DOHH2 (cell line): ENCODE measurements at regions not wholly inside any gene's neighbourhood (a gene's known extent, or its start where the extent isn't known, plus 50 kb on each side); places are given as distances from the start of the nearest gene placed in this dataset.

Source experiments
- H3F3A ChIP-seq: fragments of 200-600 bp; sonication (generic), shearing (Covaris generic); 2 replicates; pipeline ENCODE4 v1.6.0; 2016; ENCODE audit warnings: antibody characterized with exemption, mild to moderate bottlenecking; ENCODE audit not compliant: control insufficient read depth, insufficient read depth
- H3K27ac ChIP-seq: fragments of 200-600 bp; sonication (generic); 2 replicates; pipeline ENCODE4 v1.5.1; 2014; ENCODE audit warnings: low read depth, mild to moderate bottlenecking, low read length, moderate library complexity
- H3K27me3 ChIP-seq: fragments of 200-600 bp; sonication (generic); 2 replicates; pipeline ENCODE4 v1.6.1; 2014; ENCODE audit warnings: mild to moderate bottlenecking, low read length, mixed read lengths; ENCODE audit not compliant: control insufficient read depth
- H3K36me3 ChIP-seq: fragments of 200-600 bp; sonication (generic); 2 replicates; pipeline ENCODE4 v1.6.1; 2014; ENCODE audit warnings: mild to moderate bottlenecking, low read length, moderate library complexity, mixed read lengths; ENCODE audit not compliant: control insufficient read depth
- H3K4me1 ChIP-seq: fragments of 200-600 bp; sonication (generic); 2 replicates; pipeline ENCODE4 v1.6.1; 2014; ENCODE audit warnings: mild to moderate bottlenecking, low read length, mixed read lengths; ENCODE audit not compliant: control insufficient read depth
- H3K4me2 ChIP-seq: fragments of 200-600 bp; sonication (generic); 2 replicates; pipeline ENCODE4 v1.6.0; 2014; ENCODE audit warnings: mild to moderate bottlenecking, low read length, moderate library complexity
- H3K4me3 ChIP-seq: fragments of 200-600 bp; sonication (generic); 2 replicates; pipeline ENCODE4 v1.5.1; 2014; ENCODE audit warnings: mild to moderate bottlenecking, low read length, mixed read lengths
- H3K79me2 ChIP-seq: fragments of 200-600 bp; sonication (generic); 2 replicates; pipeline ENCODE4 v1.6.1; 2014; ENCODE audit warnings: mild to moderate bottlenecking, low read length, mixed read lengths; ENCODE audit not compliant: control insufficient read depth
- H3K9me2 ChIP-seq: fragments of 200-600 bp; sonication (generic); replicated peaks from 2 replicates; pipeline ENCODE4 v1.6.1; 2014; ENCODE audit warnings: mild to moderate bottlenecking, low read length, mixed read lengths; ENCODE audit not compliant: control insufficient read depth
- H3K9me3 ChIP-seq: fragments of 200-600 bp; sonication (generic); 2 replicates; pipeline ENCODE4 v1.6.1; 2014; ENCODE audit warnings: antibody characterized with exemption, low read length, mixed read lengths; ENCODE audit not compliant: control insufficient read depth, insufficient read depth
- H4K20me1 ChIP-seq: fragments of 200-600 bp; sonication (generic); 2 replicates; pipeline ENCODE4 v1.6.0; 2014; ENCODE audit warnings: low read depth, mild to moderate bottlenecking, antibody characterized with exemption, low read length, moderate library complexity; ENCODE audit not compliant: control insufficient read depth, insufficient read depth
- CTCF ChIP-seq: fragments of 200-600 bp; sonication (generic); IDR thresholded peaks from one replicate; pipeline ENCODE4 v1.5.1; 2014; ENCODE audit warnings: antibody characterized with exemption, mild to moderate bottlenecking, low read depth, low read length; ENCODE audit not compliant: poor library complexity, severe bottlenecking
- EZH2phosphoT487 ChIP-seq: fragments of 200-600 bp; sonication (generic); IDR thresholded peaks from 2 replicates; pipeline ENCODE4 v1.6.1; 2017; ENCODE audit warnings: borderline replicate concordance, mild to moderate bottlenecking, antibody characterized with exemption, low read length, moderate library complexity, mixed read lengths

DNA sequence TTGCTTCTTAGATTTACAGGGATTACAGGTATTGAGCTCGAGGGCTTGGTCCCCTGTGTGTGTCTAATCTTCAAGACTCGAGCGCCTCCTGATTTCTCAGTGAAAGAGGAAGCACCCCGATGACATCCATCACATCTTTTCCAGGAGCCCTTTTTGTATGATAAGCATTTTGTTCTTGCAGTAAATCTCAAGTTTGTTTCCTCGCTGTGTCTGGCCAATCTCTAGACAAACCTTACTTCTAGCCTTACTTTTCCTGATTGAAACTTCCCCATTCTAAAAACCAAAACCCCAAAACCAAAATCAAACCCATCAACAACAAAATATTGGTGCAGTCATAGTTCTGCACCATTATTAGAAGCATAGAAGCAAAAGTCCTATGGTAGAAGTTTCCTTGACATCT, 286.0 kb downstream of the NFKBIZ start:
- H3K4me3 ChIP-seq: no peak overlapping the region
- no peaks in the 10 kb centered on the region for H3K9me3 ChIP-seq
- no peaks in the 10 kb centered on the region for H3K27me3 ChIP-seq
- no peaks in the 10 kb centered on the region for H3K9me2 ChIP-seq
- no peaks in the 10 kb centered on the region for H3K36me3 ChIP-seq
- no peaks in the 10 kb centered on the region for H4K20me1 ChIP-seq
- peaks cover 8% of the 10 kb centered on the region for H3K4me1 ChIP-seq
- TF ChIP-seq CTCF (no peak), EZH2phosphoT487 (no peak)
- H3F3A ChIP-seq: no peaks in the 10 kb centered on the region
- H3K4me2 ChIP-seq: no peak overlapping the region
- no peaks in the 10 kb centered on the region for H3K79me2 ChIP-seq
- no peak overlapping the region for H3K27ac ChIP-seq

DNA sequence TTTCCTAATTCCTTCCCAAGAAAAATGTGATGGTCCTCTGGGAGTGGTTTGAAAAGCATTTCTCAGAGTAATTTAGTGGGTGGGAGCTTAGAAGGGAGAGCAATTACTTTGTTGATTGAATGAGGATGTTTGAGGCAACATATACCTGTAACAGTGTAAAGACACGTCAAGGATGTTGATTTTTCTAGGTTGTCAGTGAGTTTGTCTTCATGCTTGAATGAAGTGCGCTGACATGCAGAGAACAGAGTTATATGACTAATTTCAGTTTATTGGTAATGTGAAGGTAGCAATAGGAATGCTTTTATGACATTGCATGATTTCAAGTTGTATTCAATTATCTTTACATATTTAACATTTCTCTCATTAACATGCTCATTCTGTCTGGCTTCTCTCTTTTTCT, 286.9 kb downstream of the NFKBIZ start:
- H3K9me3 ChIP-seq: no peaks in the 10 kb centered on the region
- no peaks in the 10 kb centered on the region for H3K27me3 ChIP-seq
- no peaks in the 10 kb centered on the region for H3K36me3 ChIP-seq
- H3K27ac ChIP-seq: no peak overlapping the region
- no peak overlapping the region for H3K4me2 ChIP-seq
- peaks cover 7% of the 10 kb centered on the region for H3K4me1 ChIP-seq
- H3K79me2 ChIP-seq: no peaks in the 10 kb centered on the region
- H3K9me2 ChIP-seq: no peaks in the 10 kb centered on the region
- H3K4me3 ChIP-seq: no peak overlapping the region
- H3F3A ChIP-seq: no peaks in the 10 kb centered on the region
- TF ChIP-seq EZH2phosphoT487 (no peak), CTCF (no peak)
- no peaks in the 10 kb centered on the region for H4K20me1 ChIP-seq

GRCh38 chr3:102140116-102140515, 290.8 kb downstream of the NFKBIZ start:
- H3K79me2 ChIP-seq: no peaks in the 10 kb centered on the region
- H3K4me2 ChIP-seq: no peak overlapping the region
- no peaks in the 10 kb centered on the region for H3K9me2 ChIP-seq
- no peak overlapping the region for H3K4me3 ChIP-seq
- H3K27ac ChIP-seq: no peak overlapping the region
- peaks cover 7% of the 10 kb centered on the region for H3K4me1 ChIP-seq
- no peaks in the 10 kb centered on the region for H4K20me1 ChIP-seq
- no peaks in the 10 kb centered on the region for H3K27me3 ChIP-seq
- no peak for TF ChIP-seq CTCF
- TF ChIP-seq EZH2phosphoT487: no peak
- no peaks in the 10 kb centered on the region for H3F3A ChIP-seq
- H3K9me3 ChIP-seq: no peaks in the 10 kb centered on the region
- no peaks in the 10 kb centered on the region for H3K36me3 ChIP-seq
